ENCODE measurements at regions not wholly inside any gene's neighbourhood (a gene's known extent, or its start where the extent isn't known, plus 50 kb on each side); places are given as distances from the start of the nearest gene placed in this dataset.

DNA sequence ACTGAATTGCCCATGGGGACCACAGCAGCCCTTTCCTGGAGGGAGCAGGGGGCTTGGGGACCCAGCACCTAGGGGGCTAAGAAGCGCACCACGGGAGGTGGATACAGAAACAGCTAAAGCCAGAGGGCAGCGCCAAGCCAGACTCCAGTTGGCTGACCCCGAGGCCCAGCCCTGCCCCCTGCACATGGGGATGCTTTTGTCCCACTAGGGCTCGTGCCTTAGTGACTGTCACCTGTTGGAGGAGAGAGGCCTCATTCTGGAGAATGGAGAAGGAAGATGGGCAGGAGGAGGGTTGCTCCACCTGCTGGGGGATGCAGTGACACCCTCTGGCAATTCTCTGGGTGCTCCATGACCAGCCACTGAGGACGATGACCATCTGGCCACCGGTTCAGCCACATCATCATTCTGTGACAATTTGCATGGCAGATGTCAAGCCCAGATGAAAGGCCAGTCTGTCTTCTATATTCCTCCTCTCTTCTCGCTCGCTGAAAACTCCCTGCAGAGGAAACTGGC lies 167.8 kb upstream of the TLE3 start:
- Histone ChIP-seq H3K4me1 (ENCODE audit: insufficient read depth, low read length, poor library complexity, severe bottlenecking) (peaks cover 18% of the 10 kb centered on the region), H3K4me3 (ENCODE audit: low read depth, low read length, poor library complexity, severe bottlenecking) (no peak overlapping the region), H3K9me3 (ENCODE audit: low read depth, low read length, poor library complexity, severe bottlenecking) (no peaks in the 10 kb centered on the region), H3K27ac (ENCODE audit: low read depth, low read length, poor library complexity, severe bottlenecking) (no peak overlapping the region), H3K27me3 (replicated peaks; ENCODE audit: insufficient read depth, low read depth, low read length, poor library complexity) (no peaks in the 10 kb centered on the region), H3K36me3 (ENCODE audit: insufficient read depth, low read length, poor library complexity, severe bottlenecking) (no peaks in the 10 kb centered on the region)
- BruUV-seq (replicated peaks): no TSS peak
- ChIA-PET POLR2A (ENCODE audit: low non-redundant PET) (no interaction called here), CTCF (no interaction called here)
- DNase-seq (ENCODE audit: low spot score): no peak
- intact Hi-C loops (cut with micrococcal nuclease; ENCODE audit: unreplicated experiment): no loop called here
- no peak for TF ChIP-seq EZH2 (IDR thresholded peaks at IDR 0.05; ENCODE audit: borderline replicate concordance, low read depth, low read length, poor library complexity, severe bottlenecking)
- TF ChIP-seq, protein P1, sequence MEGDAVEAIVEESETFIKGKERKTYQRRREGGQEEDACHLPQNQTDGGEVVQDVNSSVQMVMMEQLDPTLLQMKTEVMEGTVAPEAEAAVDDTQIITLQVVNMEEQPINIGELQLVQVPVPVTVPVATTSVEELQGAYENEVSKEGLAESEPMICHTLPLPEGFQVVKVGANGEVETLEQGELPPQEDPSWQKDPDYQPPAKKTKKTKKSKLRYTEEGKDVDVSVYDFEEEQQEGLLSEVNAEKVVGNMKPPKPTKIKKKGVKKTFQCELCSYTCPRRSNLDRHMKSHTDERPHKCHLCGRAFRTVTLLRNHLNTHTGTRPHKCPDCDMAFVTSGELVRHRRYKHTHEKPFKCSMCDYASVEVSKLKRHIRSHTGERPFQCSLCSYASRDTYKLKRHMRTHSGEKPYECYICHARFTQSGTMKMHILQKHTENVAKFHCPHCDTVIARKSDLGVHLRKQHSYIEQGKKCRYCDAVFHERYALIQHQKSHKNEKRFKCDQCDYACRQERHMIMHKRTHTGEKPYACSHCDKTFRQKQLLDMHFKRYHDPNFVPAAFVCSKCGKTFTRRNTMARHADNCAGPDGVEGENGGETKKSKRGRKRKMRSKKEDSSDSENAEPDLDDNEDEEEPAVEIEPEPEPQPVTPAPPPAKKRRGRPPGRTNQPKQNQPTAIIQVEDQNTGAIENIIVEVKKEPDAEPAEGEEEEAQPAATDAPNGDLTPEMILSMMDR (conservative IDR thresholded peaks at IDR 0.05; ENCODE audit: low read depth, low read length): peak; percentile 34; the same call in 1 of the 2 replicates

DNA sequence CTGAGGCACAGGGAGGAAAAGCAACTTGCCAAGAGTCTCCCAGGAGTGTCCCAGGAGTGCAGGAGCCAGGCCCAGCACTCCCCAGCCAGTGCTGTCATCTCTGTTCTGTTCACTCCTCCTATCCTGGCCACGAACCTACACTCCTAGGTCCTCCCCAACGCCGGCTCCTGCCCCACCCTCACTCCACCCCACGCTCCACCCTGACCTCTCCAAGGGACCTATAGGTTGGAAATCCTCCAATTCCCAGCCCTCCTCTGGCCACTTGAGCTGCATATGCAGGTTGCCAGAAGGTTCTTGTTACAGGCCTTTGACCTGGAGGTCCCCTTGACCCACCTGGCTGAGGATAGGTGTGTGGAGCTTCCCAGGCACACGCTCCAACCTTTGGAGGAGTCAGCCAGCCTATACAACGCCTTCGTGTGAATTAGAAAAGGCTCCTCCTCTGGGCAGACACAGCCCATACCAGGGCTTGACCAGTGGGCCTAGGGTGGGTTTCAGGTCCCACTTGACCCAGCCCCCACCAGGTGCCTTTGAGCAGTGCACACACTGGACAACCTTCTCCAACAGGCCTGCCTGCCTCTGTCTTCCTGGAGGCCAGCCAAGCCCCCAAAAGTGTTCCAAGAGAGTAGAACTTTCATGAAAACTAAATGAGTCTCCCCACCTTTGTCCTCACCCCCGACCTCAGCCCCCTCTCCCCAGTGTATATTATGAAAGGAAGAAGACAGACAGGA lies 167.2 kb upstream of the TLE3 start:
- H3K27me3 ChIP-seq (replicated peaks; ENCODE audit: insufficient read depth, low read depth, low read length, poor library complexity): no peaks in the 10 kb centered on the region
- no peaks in the 10 kb centered on the region for H3K9me3 ChIP-seq (ENCODE audit: low read depth, low read length, poor library complexity, severe bottlenecking)
- no peak overlapping the region for H3K4me3 ChIP-seq (ENCODE audit: low read depth, low read length, poor library complexity, severe bottlenecking)
- peaks cover 12% of the 10 kb centered on the region for H3K4me1 ChIP-seq (ENCODE audit: insufficient read depth, low read length, poor library complexity, severe bottlenecking)
- H3K27ac ChIP-seq (ENCODE audit: low read depth, low read length, poor library complexity, severe bottlenecking): no peak overlapping the region
- BruUV-seq (replicated peaks): no TSS peak
- TF ChIP-seq, protein P1 (conservative IDR thresholded peaks at IDR 0.05; ENCODE audit: low read depth, low read length): no peak
- TF ChIP-seq EZH2 (IDR thresholded peaks at IDR 0.05; ENCODE audit: borderline replicate concordance, low read depth, low read length, poor library complexity, severe bottlenecking): no peak
- ChIA-PET CTCF (no interaction called here), POLR2A (ENCODE audit: low non-redundant PET) (no interaction called here)
- H3K36me3 ChIP-seq (ENCODE audit: insufficient read depth, low read length, poor library complexity, severe bottlenecking): no peaks in the 10 kb centered on the region
- no peak for DNase-seq (ENCODE audit: low spot score)
- intact Hi-C loops (cut with micrococcal nuclease; ENCODE audit: unreplicated experiment): no loop called here

DNA sequence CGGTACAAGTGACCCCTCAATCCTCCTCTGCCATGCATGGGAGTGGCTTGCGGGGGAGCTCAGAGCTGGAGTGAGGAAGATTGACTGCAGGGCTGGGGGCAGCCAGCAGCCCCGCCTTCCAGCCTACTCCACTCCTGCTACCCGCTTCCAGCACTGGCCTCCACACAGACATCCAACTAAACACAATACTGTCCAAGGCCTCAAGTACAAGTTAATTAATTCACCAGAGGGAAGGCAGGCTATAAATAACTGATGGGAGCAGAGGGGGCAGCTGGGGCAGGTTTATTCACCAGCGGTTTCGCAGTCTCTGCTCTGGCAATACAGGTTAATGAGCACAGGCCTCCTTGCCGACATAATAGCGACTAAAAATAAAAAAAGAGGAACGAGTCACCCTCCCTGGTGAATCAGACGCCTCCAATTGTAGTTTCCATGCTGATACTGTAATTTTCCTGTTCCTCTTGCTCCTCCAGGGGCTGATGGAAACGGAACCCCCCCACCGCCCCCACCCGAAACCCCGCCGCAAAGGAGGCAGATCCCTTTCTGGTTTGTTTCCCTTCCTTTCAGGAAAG lies 166.4 kb upstream of the TLE3 start:
- H3K27me3 ChIP-seq (replicated peaks; ENCODE audit: insufficient read depth, low read depth, low read length, poor library complexity): no peaks in the 10 kb centered on the region
- intact Hi-C loops (cut with micrococcal nuclease; ENCODE audit: unreplicated experiment): no loop called here
- TF ChIP-seq, protein P1 (conservative IDR thresholded peaks at IDR 0.05; ENCODE audit: low read depth, low read length): no peak
- no peak for TF ChIP-seq EZH2 (IDR thresholded peaks at IDR 0.05; ENCODE audit: borderline replicate concordance, low read depth, low read length, poor library complexity, severe bottlenecking)
- CTCF ChIA-PET: no interaction called here
- POLR2A ChIA-PET (ENCODE audit: low non-redundant PET): no interaction called here
- BruUV-seq (replicated peaks): no TSS peak
- H3K4me1 ChIP-seq (ENCODE audit: insufficient read depth, low read length, poor library complexity, severe bottlenecking): peaks cover 11% of the 10 kb centered on the region
- H3K36me3 ChIP-seq (ENCODE audit: insufficient read depth, low read length, poor library complexity, severe bottlenecking): no peaks in the 10 kb centered on the region
- no peak overlapping the region for H3K27ac ChIP-seq (ENCODE audit: low read depth, low read length, poor library complexity, severe bottlenecking)
- H3K9me3 ChIP-seq (ENCODE audit: low read depth, low read length, poor library complexity, severe bottlenecking): no peaks in the 10 kb centered on the region
- DNase-seq (ENCODE audit: low spot score): no peak
- H3K4me3 ChIP-seq (ENCODE audit: low read depth, low read length, poor library complexity, severe bottlenecking): no peak overlapping the region

Data from A673 (cell line).